ENCODE measurements at regions not wholly inside any gene's neighbourhood (a gene's known extent, or its start where the extent isn't known, plus 50 kb on each side); places are given as distances from the start of the nearest gene placed in this dataset.

- TF ChIP-seq CTCF (conservative IDR thresholded peaks at IDR 0.05; ENCODE audit: low read depth, low read length) (no peak), EZH2 (IDR thresholded peaks at IDR 0.05; ENCODE audit: borderline replicate concordance, low read depth, low read length, poor library complexity, severe bottlenecking) (no peak)
Measured at GRCh38 chr2:35822716-35823115, 532.9 kb upstream of the CRIM1 start.
